ENCODE measurements at regions not wholly inside any gene's neighbourhood (a gene's known extent, or its start where the extent isn't known, plus 50 kb on each side); places are given as distances from the start of the nearest gene placed in this dataset.

DNA sequence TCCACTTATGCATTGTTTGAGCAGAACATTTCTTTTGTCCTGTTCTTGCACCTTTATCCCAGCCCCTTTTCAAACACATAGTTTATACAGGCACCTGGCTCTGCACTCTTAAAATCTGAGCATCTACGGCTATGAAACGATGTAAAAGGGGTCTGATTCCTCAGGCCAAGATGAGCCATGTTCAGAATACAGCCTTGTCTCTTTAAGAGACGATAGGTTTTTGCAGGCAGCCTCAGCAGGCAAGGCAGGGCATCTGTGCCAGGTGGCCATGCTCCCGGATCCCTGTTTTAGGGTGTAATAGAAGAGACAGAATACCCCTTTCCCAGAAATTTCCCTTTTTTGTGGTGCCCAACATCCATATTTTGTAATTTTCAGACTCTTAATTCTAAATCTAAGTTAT lies 89.1 kb upstream of the NFIB start:
- H3K4me2 ChIP-seq (ENCODE audit: low read length): no peak overlapping the region
- peaks cover 43% of the 10 kb centered on the region for H3K27me3 ChIP-seq (ENCODE audit: insufficient read depth, low read length)
- Mint-ChIP-seq H3K27ac (ENCODE audit: unreplicated experiment) (no peak overlapping the region), H3K9me3 (ENCODE audit: unreplicated experiment) (peaks cover 2% of the 10 kb centered on the region), H3K36me3 (ENCODE audit: low read depth, unreplicated experiment) (no peaks in the 10 kb centered on the region), H3K27me3 (ENCODE audit: low read depth, unreplicated experiment) (peaks cover 7% of the 10 kb centered on the region), H3K4me1 (ENCODE audit: low read depth, unreplicated experiment) (peaks cover 4% of the 10 kb centered on the region), H3K4me3 (ENCODE audit: unreplicated experiment) (no peak overlapping the region)
- no peaks in the 10 kb centered on the region for H3K9me3 ChIP-seq (ENCODE audit: insufficient read depth, low read depth, low read length)
- no peaks in the 10 kb centered on the region for H4K20me1 ChIP-seq (ENCODE audit: insufficient read depth, low read length)
- H3K4me3 ChIP-seq (ENCODE audit: insufficient read depth, low read depth, low read length): no peak overlapping the region
- TF ChIP-seq, protein P1, sequence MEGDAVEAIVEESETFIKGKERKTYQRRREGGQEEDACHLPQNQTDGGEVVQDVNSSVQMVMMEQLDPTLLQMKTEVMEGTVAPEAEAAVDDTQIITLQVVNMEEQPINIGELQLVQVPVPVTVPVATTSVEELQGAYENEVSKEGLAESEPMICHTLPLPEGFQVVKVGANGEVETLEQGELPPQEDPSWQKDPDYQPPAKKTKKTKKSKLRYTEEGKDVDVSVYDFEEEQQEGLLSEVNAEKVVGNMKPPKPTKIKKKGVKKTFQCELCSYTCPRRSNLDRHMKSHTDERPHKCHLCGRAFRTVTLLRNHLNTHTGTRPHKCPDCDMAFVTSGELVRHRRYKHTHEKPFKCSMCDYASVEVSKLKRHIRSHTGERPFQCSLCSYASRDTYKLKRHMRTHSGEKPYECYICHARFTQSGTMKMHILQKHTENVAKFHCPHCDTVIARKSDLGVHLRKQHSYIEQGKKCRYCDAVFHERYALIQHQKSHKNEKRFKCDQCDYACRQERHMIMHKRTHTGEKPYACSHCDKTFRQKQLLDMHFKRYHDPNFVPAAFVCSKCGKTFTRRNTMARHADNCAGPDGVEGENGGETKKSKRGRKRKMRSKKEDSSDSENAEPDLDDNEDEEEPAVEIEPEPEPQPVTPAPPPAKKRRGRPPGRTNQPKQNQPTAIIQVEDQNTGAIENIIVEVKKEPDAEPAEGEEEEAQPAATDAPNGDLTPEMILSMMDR (IDR thresholded peaks at IDR 0.05; ENCODE audit: insufficient read depth, low read depth, low read length): no peak
- no peak for TF ChIP-seq EZH2 (IDR thresholded peaks at IDR 0.05; ENCODE audit: insufficient read depth, low read length)
- no peak for DNase-seq (ENCODE audit: low read depth)
- peaks cover 8% of the 10 kb centered on the region for H3K4me1 ChIP-seq (ENCODE audit: insufficient read depth, low read length)
- H3K9ac ChIP-seq (ENCODE audit: low read length): no peak overlapping the region
- no peaks in the 10 kb centered on the region for H3K36me3 ChIP-seq (ENCODE audit: insufficient read depth, low read length)
- no peak overlapping the region for H3K27ac ChIP-seq (ENCODE audit: low read depth, low read length)
- no peaks in the 10 kb centered on the region for H3K79me2 ChIP-seq (ENCODE audit: insufficient read depth, low read length)
- H2AFZ ChIP-seq (ENCODE audit: low read depth, low read length): no peak overlapping the region
- no peak for FAIRE-seq

DNA sequence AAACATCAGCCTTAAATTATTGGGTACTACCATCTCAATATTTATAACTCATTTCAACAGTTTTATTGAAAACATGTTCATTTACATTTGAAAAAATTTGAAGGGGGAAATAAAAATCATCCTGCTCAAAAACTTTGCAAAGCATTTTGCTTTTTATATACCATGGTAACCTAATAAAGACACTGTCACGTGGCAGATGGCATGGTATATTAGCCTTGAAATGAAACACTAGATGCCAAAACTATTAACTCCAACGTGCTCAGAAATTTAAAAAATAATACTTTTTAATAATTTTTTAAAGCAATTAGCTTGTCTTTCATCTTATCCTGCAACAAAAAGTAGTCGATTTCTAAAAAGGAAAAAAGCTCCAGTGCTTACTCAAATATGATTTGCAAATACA lies 88.6 kb upstream of the NFIB start:
- H3K4me1 Mint-ChIP-seq (ENCODE audit: low read depth, unreplicated experiment): peaks cover 4% of the 10 kb centered on the region
- Histone ChIP-seq H3K4me1 (ENCODE audit: insufficient read depth, low read length) (peaks cover 8% of the 10 kb centered on the region), H3K4me2 (ENCODE audit: low read length) (no peak overlapping the region), H2AFZ (ENCODE audit: low read depth, low read length) (no peak overlapping the region), H3K9ac (ENCODE audit: low read length) (no peak overlapping the region), H3K4me3 (ENCODE audit: insufficient read depth, low read depth, low read length) (no peak overlapping the region), H4K20me1 (ENCODE audit: insufficient read depth, low read length) (no peaks in the 10 kb centered on the region), H3K9me3 (ENCODE audit: insufficient read depth, low read depth, low read length) (no peaks in the 10 kb centered on the region), H3K36me3 (ENCODE audit: insufficient read depth, low read length) (no peaks in the 10 kb centered on the region), H3K27me3 (ENCODE audit: insufficient read depth, low read length) (peaks cover 41% of the 10 kb centered on the region), H3K79me2 (ENCODE audit: insufficient read depth, low read length) (no peaks in the 10 kb centered on the region), H3K27ac (ENCODE audit: low read depth, low read length) (no peak overlapping the region)
- H3K9me3 Mint-ChIP-seq (ENCODE audit: unreplicated experiment): peaks cover 2% of the 10 kb centered on the region
- H3K36me3 Mint-ChIP-seq (ENCODE audit: low read depth, unreplicated experiment): no peaks in the 10 kb centered on the region
- no peak overlapping the region for H3K4me3 Mint-ChIP-seq (ENCODE audit: unreplicated experiment)
- no peak for FAIRE-seq
- H3K27me3 Mint-ChIP-seq (ENCODE audit: low read depth, unreplicated experiment): peaks cover 7% of the 10 kb centered on the region
- DNase-seq (ENCODE audit: low read depth): no peak
- H3K27ac Mint-ChIP-seq (ENCODE audit: unreplicated experiment): no peak overlapping the region
- TF ChIP-seq, protein P1 (IDR thresholded peaks at IDR 0.05; ENCODE audit: insufficient read depth, low read depth, low read length): no peak
- TF ChIP-seq EZH2 (IDR thresholded peaks at IDR 0.05; ENCODE audit: insufficient read depth, low read length): no peak

DNA sequence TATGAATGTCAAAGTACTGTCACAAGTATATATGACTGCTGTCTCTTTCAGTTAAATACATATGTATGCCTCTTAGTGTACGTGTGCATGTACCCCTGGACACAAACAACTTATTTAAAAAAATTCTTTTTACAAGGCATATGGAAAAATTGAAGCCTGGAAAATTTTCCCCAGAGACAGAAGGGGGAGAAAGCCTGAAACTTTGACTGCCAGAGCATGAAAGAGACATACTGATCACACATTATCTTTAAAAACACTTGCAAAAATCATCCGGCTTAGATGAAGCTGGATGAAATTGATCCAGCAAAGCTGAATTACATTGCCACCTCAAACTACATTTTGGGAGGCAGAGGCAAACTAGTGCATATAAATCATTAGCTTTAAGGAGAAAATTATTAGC lies 88.0 kb upstream of the NFIB start:
- H3K27ac Mint-ChIP-seq (ENCODE audit: unreplicated experiment): no peak overlapping the region
- H2AFZ ChIP-seq (ENCODE audit: low read depth, low read length): no peak overlapping the region
- peaks cover 2% of the 10 kb centered on the region for H3K9me3 Mint-ChIP-seq (ENCODE audit: unreplicated experiment)
- no peak for FAIRE-seq
- peaks cover 4% of the 10 kb centered on the region for H3K4me1 Mint-ChIP-seq (ENCODE audit: low read depth, unreplicated experiment)
- no peaks in the 10 kb centered on the region for H4K20me1 ChIP-seq (ENCODE audit: insufficient read depth, low read length)
- H3K4me3 Mint-ChIP-seq (ENCODE audit: unreplicated experiment): no peak overlapping the region
- no peaks in the 10 kb centered on the region for H3K79me2 ChIP-seq (ENCODE audit: insufficient read depth, low read length)
- no peaks in the 10 kb centered on the region for H3K36me3 ChIP-seq (ENCODE audit: insufficient read depth, low read length)
- no peak overlapping the region for H3K27ac ChIP-seq (ENCODE audit: low read depth, low read length)
- H3K4me1 ChIP-seq (ENCODE audit: insufficient read depth, low read length): peaks cover 8% of the 10 kb centered on the region
- no peak for DNase-seq (ENCODE audit: low read depth)
- H3K36me3 Mint-ChIP-seq (ENCODE audit: low read depth, unreplicated experiment): no peaks in the 10 kb centered on the region
- no peak overlapping the region for H3K4me2 ChIP-seq (ENCODE audit: low read length)
- no peak overlapping the region for H3K4me3 ChIP-seq (ENCODE audit: insufficient read depth, low read depth, low read length)
- peaks cover 36% of the 10 kb centered on the region for H3K27me3 ChIP-seq (ENCODE audit: insufficient read depth, low read length)
- no peak overlapping the region for H3K9ac ChIP-seq (ENCODE audit: low read length)
- TF ChIP-seq, protein P1 (IDR thresholded peaks at IDR 0.05; ENCODE audit: insufficient read depth, low read depth, low read length): no peak
- TF ChIP-seq EZH2 (IDR thresholded peaks at IDR 0.05; ENCODE audit: insufficient read depth, low read length): no peak
- H3K9me3 ChIP-seq (ENCODE audit: insufficient read depth, low read depth, low read length): no peaks in the 10 kb centered on the region
- peaks cover 7% of the 10 kb centered on the region for H3K27me3 Mint-ChIP-seq (ENCODE audit: low read depth, unreplicated experiment)
